Spleen (tissue), 11 donors: ENCODE measurements at regions not wholly inside any gene's neighbourhood (a gene's known extent, or its start where the extent isn't known, plus 50 kb on each side); places are given as distances from the start of the nearest gene placed in this dataset.

Experiments used
- DNase-seq: peaks from one replicate; pipeline ENCODE4 v3.0.0-alpha.2; 2020
- H3K27ac ChIP-seq, 8 donors: fragments of 200-600 bp; sonication (generic) in 7 of 8; 1 replicate in 4 of 8; 2 replicates in 4 of 8; pipeline versions ENCODE4 v1.5.0 to v1.8.0; 2016 to 2021; ENCODE audit warnings: inconsistent platforms in 4 of 8, mild to moderate bottlenecking in 4 of 8, moderate library complexity in 1 of 8
- H3K27me3 ChIP-seq, 7 donors: fragments of 200-600 bp; sonication (generic) in 6 of 7; replicated peaks in 1 of 7; 1 replicate in 4 of 7; 2 replicates in 3 of 7; pipeline versions ENCODE4 v1.5.0 to v1.8.0; 2016 to 2021; ENCODE audit warnings: inconsistent platforms in 3 of 7, mild to moderate bottlenecking in 1 of 7
- H3K36me3 ChIP-seq, 6 donors: fragments of 200-600 bp; sonication (generic) in 5 of 6; 1 replicate in 4 of 6; 2 replicates in 2 of 6; pipeline versions ENCODE4 v1.5.0 to v1.8.0; 2016 to 2021; ENCODE audit warnings: inconsistent platforms in 2 of 6
- H3K4me1 ChIP-seq, 6 donors: fragments of 200-600 bp; sonication (generic) in 5 of 6; 1 replicate in 3 of 6; 2 replicates in 3 of 6; pipeline versions ENCODE4 v1.5.0 to v1.8.0; 2016 to 2021; ENCODE audit warnings: inconsistent platforms in 3 of 6
- H3K4me3 ChIP-seq, 8 donors: fragments of 200-600 bp; sonication (generic) in 7 of 8; 1 replicate in 4 of 8; 2 replicates in 4 of 8; pipeline versions ENCODE4 v1.5.0 to v1.8.0; 2016 to 2021; ENCODE audit warnings: inconsistent platforms in 4 of 8, mild to moderate bottlenecking in 4 of 8, moderate library complexity in 2 of 8
- H3K9me3 ChIP-seq, 8 donors: fragments of 200-600 bp; sonication (generic) in 7 of 8; 1 replicate in 4 of 8; 2 replicates in 4 of 8; pipeline versions ENCODE4 v1.5.0 to v1.8.0; 2016 to 2021; ENCODE audit warnings: inconsistent platforms in 4 of 8
- POLR2A ChIP-seq, 3 donors: fragments of 450-650 bp; IDR thresholded peaks; one replicate each; pipeline ENCODE4 v1.5.1; 2017; ENCODE audit warnings: antibody characterized with exemption in 3 of 3, mild to moderate bottlenecking in 1 of 3
- POLR2AphosphoS5 ChIP-seq, 3 donors: sonication (generic); formaldehyde crosslinking; IDR thresholded peaks; one replicate each; pipeline ENCODE4 v1.5.1; 2017; ENCODE audit warnings: antibody characterized with exemption in 3 of 3
- WGBS, 5 donors: extraction: QIAGEN DNeasy Blood & Tissue Kit in 3 of 5; methylation state at CpG; one replicate each; pipeline versions ENCODE4 v1.1.5 to v1.1.7; 2013 to 2018; 5-methylcytosine and 5-hydroxymethylcytosine counted together
- intact Hi-C: fragments of 100-400 bp; cut with DNase I; formaldehyde crosslinking; loops from one replicate; pipeline ENCODE4 v1.15.0; 2023; ENCODE audit warnings: low total_unique reads
- TF ChIP-seq, protein P1 (sequence below), 11 experiments: fragments of 200-600 bp in 7 of 11; fragments of 450-650 bp in 4 of 11; sonication (generic) in 4 of 11; IDR thresholded peaks in 8 of 11; conservative IDR thresholded peaks in 3 of 11; 1 replicate in 7 of 11; 2 replicates in 4 of 11; pipeline versions ENCODE4 v1.4.0 to v1.8.0; 2016 to 2021; ENCODE audit warnings: antibody characterized with exemption in 11 of 11, inconsistent platforms in 4 of 11, mild to moderate bottlenecking in 1 of 11
- donor health status: healthy with polysubstance abuse.
- donor health status: DM: no; HTN: no; CAD: no; lungs with moderate emphysema.
- donor health status: DM: no; HTN: no; CAD: no.
- donor health status: Bipolar disorder and iron deficiency.
- donor health status: healthy.
- donor health status: DM: no; HTN: no; CAD: no.
- donor health status: DM: yes; HTN: yes; CAD: no.

DNA sequence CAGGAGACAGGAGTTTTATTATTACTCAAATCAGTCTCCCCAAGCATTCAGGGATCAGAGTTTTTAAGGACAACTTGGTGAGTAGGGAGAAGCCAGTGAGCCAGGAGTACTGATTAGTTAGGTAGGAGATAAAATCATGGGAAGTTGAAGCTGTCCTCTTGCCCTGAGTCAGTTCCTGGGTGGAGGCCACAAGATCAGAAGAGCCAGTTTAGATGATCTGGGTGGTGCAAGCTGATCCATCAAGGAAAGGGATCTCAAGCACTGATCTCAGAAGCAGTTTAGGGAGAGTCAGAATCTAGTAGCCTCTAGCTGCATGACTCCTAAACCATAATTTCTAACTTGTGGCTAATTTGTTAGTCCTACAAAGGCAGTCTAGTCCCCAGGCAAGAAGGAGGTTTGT, 706.5 kb upstream of the MAP3K7 start:
- TF ChIP-seq, protein P1, sequence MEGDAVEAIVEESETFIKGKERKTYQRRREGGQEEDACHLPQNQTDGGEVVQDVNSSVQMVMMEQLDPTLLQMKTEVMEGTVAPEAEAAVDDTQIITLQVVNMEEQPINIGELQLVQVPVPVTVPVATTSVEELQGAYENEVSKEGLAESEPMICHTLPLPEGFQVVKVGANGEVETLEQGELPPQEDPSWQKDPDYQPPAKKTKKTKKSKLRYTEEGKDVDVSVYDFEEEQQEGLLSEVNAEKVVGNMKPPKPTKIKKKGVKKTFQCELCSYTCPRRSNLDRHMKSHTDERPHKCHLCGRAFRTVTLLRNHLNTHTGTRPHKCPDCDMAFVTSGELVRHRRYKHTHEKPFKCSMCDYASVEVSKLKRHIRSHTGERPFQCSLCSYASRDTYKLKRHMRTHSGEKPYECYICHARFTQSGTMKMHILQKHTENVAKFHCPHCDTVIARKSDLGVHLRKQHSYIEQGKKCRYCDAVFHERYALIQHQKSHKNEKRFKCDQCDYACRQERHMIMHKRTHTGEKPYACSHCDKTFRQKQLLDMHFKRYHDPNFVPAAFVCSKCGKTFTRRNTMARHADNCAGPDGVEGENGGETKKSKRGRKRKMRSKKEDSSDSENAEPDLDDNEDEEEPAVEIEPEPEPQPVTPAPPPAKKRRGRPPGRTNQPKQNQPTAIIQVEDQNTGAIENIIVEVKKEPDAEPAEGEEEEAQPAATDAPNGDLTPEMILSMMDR (IDR thresholded peaks at IDR 0.05 in 8 of 11, conservative IDR thresholded peaks at IDR 0.05 in 3 of 11), result no peak
- TF ChIP-seq POLR2A (IDR thresholded peaks at IDR 0.05) (no peak), POLR2AphosphoS5 (IDR thresholded peaks at IDR 0.05) (no peak)
- H3K27ac ChIP-seq, result no peak overlapping the region
- H3K36me3 ChIP-seq, result no peaks in the 10 kb centered on the region
- peaks cover 0 to 9% (median 0%) of the 10 kb centered on the region in 8 donors for H3K9me3 ChIP-seq
- no peaks in the 10 kb centered on the region for H3K4me1 ChIP-seq
- H3K27me3 ChIP-seq, result no peaks in the 10 kb centered on the region
- no peak overlapping the region for H3K4me3 ChIP-seq
- intact Hi-C loops, result no loop called here
- DNase-seq, result no peak

DNA sequence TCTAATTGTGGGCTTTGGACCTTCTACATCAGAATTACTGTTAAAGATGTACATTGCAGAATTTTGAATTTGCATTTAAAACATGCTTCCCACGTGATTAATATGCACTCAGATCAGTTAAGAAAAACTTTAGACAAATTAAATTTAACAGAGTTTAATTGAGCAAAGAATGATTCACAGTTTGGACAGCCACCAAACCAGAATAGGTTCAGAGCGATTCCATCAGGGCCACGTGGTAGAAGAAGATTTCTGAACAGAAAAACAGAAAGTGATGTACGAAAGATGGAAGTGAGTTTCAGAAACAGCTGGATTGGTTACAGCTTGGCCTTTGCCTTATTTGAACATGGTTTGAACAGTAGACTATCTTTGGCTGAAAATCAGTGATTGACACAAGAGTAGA, 704.2 kb upstream of the MAP3K7 start:
- H3K36me3 ChIP-seq, result no peaks in the 10 kb centered on the region
- TF ChIP-seq POLR2AphosphoS5 (IDR thresholded peaks at IDR 0.05), result no peak
- TF ChIP-seq, protein P1 (IDR thresholded peaks at IDR 0.05 in 8 of 11, conservative IDR thresholded peaks at IDR 0.05 in 3 of 11), result no peak
- no peak for TF ChIP-seq POLR2A (IDR thresholded peaks at IDR 0.05)
- no peak overlapping the region for H3K4me3 ChIP-seq
- intact Hi-C loops, result no loop called here
- H3K4me1 ChIP-seq, result no peaks in the 10 kb centered on the region
- WGBS, 5 donors, result 43 to 85% (median 53%) methylated on average over 4 of the region's 4 CpGs
- H3K27me3 ChIP-seq, result no peaks in the 10 kb centered on the region
- no peaks in the 10 kb centered on the region for H3K9me3 ChIP-seq
- no peak for DNase-seq
- H3K27ac ChIP-seq, result no peak overlapping the region

DNA sequence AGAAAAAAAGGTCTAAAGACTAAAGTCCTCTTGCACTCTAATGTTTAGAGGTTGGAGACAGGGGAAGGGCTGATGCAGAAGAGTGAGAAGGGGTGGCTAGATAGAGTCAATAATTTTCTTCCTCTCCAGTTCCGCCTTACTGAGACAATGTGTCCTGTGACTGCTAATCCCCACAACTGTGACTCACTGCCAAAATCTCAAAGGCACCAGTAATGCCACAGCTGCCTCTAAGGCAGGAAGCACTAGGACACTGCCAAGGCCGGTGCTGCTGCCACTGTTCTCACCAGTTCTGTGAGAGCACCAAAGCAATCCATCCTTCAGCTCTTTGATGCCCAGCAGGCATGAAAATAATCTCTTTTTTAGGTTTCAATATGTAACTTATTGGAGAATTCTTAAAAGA, 701.9 kb upstream of the MAP3K7 start:
- TF ChIP-seq POLR2A (IDR thresholded peaks at IDR 0.05) (no peak), POLR2AphosphoS5 (IDR thresholded peaks at IDR 0.05) (peak in 1 of 3 donors; percentile 49)
- TF ChIP-seq, protein P1 (IDR thresholded peaks at IDR 0.05 in 8 of 11, conservative IDR thresholded peaks at IDR 0.05 in 3 of 11), result no peak
- H3K36me3 ChIP-seq, result no peaks in the 10 kb centered on the region
- no peak overlapping the region for H3K4me3 ChIP-seq
- H3K9me3 ChIP-seq, result no peaks in the 10 kb centered on the region
- no peaks in the 10 kb centered on the region for H3K4me1 ChIP-seq
- WGBS, 5 donors, result 58 to 74% (median 71%) methylated on average over 2 of the region's 2 CpGs
- DNase-seq, result no peak
- no peaks in the 10 kb centered on the region for H3K27me3 ChIP-seq
- no peak overlapping the region for H3K27ac ChIP-seq
- intact Hi-C loops, result no loop called here

DNA sequence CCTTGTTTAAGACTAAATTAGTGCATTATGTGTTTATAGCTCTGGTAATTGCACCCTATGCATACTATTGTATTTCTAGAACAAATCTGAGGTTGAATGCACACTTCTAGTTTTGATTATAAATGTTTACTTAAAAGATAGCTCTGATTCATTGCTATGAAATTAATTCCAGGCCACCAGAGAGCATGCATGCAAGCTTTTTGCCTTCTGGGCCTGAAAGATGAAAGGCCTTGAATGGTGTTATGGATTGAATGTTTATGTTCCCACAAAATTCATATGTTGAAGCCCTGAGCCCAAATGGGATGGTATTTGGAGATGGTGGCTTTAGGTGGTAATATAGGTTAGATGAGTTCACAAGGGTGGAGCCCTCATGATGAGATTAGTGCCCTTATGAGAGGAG, 695.0 kb upstream of the MAP3K7 start:
- Histone ChIP-seq H3K4me1 (no peaks in the 10 kb centered on the region), H3K27ac (no peak overlapping the region), H3K4me3 (no peak overlapping the region), H3K36me3 (no peaks in the 10 kb centered on the region), H3K9me3 (peaks cover 0 to 9% (median 0%) of the 10 kb centered on the region in 8 donors), H3K27me3 (no peaks in the 10 kb centered on the region)
- no peak for DNase-seq
- TF ChIP-seq POLR2AphosphoS5 (IDR thresholded peaks at IDR 0.05) (no peak), POLR2A (IDR thresholded peaks at IDR 0.05) (no peak)
- TF ChIP-seq, protein P1 (IDR thresholded peaks at IDR 0.05 in 8 of 11, conservative IDR thresholded peaks at IDR 0.05 in 3 of 11), result no peak
- intact Hi-C loops, result no loop called here
